ENCODE measurements at regions not wholly inside any gene's neighbourhood (a gene's known extent, or its start where the extent isn't known, plus 50 kb on each side); places are given as distances from the start of the nearest gene placed in this dataset.

GRCh38 chr3:163306405-163306804 lies 1771.9 kb downstream of the SI start:
- Histone ChIP-seq H3K79me2 (ENCODE audit: insufficient read depth, low read length) (no peaks in the 10 kb centered on the region), H3F3A (ENCODE audit: insufficient read depth, low read length) (no peaks in the 10 kb centered on the region), H3K27me3 (ENCODE audit: insufficient read depth, low read length) (no peaks in the 10 kb centered on the region), H3K9me3 (ENCODE audit: low read length) (no peaks in the 10 kb centered on the region), H2AFZ (ENCODE audit: low read length) (no peak overlapping the region), H3K4me2 (ENCODE audit: low read length) (no peak overlapping the region), H3K9ac (ENCODE audit: low read length) (no peak overlapping the region), H3K4me3 (ENCODE audit: low read depth, low read length, poor library complexity, severe bottlenecking) (no peak overlapping the region), H3K4me1 (ENCODE audit: insufficient read depth, low read length, severe bottlenecking) (no peaks in the 10 kb centered on the region), H3K9me2 (ENCODE audit: low read depth, low read length) (no peaks in the 10 kb centered on the region), H4K20me1 (ENCODE audit: insufficient read depth, low read length) (no peaks in the 10 kb centered on the region), H3K27ac (ENCODE audit: low read depth, low read length, poor library complexity, severe bottlenecking) (no peak overlapping the region), H3K36me3 (ENCODE audit: insufficient read depth, low read length) (no peaks in the 10 kb centered on the region)
- TF ChIP-seq CTCF (IDR thresholded peaks at IDR 0.05; ENCODE audit: low read length) (no peak), EZH2 (IDR thresholded peaks at IDR 0.05; ENCODE audit: borderline replicate concordance, low read length) (no peak)

GRCh38 chr3:163273694-163274093 lies 1777.1 kb downstream of the OTOL1 start:
- no peak overlapping the region for H3K4me3 ChIP-seq (ENCODE audit: low read depth, low read length, poor library complexity, severe bottlenecking)
- H3K36me3 ChIP-seq (ENCODE audit: insufficient read depth, low read length), result no peaks in the 10 kb centered on the region
- H3K4me1 ChIP-seq (ENCODE audit: insufficient read depth, low read length, severe bottlenecking), result no peaks in the 10 kb centered on the region
- TF ChIP-seq EZH2 (IDR thresholded peaks at IDR 0.05; ENCODE audit: borderline replicate concordance, low read length) (no peak), CTCF (IDR thresholded peaks at IDR 0.05; ENCODE audit: low read length) (no peak)
- no peaks in the 10 kb centered on the region for H3K9me3 ChIP-seq (ENCODE audit: low read length)
- no peaks in the 10 kb centered on the region; the same call in 1 of the 2 replicates for H4K20me1 ChIP-seq (ENCODE audit: insufficient read depth, low read length)
- no peak overlapping the region for H3K9ac ChIP-seq (ENCODE audit: low read length)
- no peaks in the 10 kb centered on the region for H3F3A ChIP-seq (ENCODE audit: insufficient read depth, low read length)
- no peaks in the 10 kb centered on the region for H3K9me2 ChIP-seq (ENCODE audit: low read depth, low read length)
- H3K27me3 ChIP-seq (ENCODE audit: insufficient read depth, low read length), result no peaks in the 10 kb centered on the region
- no peaks in the 10 kb centered on the region for H3K79me2 ChIP-seq (ENCODE audit: insufficient read depth, low read length)
- H3K27ac ChIP-seq (ENCODE audit: low read depth, low read length, poor library complexity, severe bottlenecking), result no peak overlapping the region
- H2AFZ ChIP-seq (ENCODE audit: low read length), result no peak overlapping the region
- no peak overlapping the region for H3K4me2 ChIP-seq (ENCODE audit: low read length)

- no peak overlapping the region for H3K4me3 ChIP-seq (ENCODE audit: low read depth, low read length, poor library complexity, severe bottlenecking)
- H3K36me3 ChIP-seq (ENCODE audit: insufficient read depth, low read length), result no peaks in the 10 kb centered on the region
- no peaks in the 10 kb centered on the region for H4K20me1 ChIP-seq (ENCODE audit: insufficient read depth, low read length)
- H3K4me1 ChIP-seq (ENCODE audit: insufficient read depth, low read length, severe bottlenecking), result no peaks in the 10 kb centered on the region
- no peak overlapping the region for H2AFZ ChIP-seq (ENCODE audit: low read length)
- no peaks in the 10 kb centered on the region for H3F3A ChIP-seq (ENCODE audit: insufficient read depth, low read length)
- H3K79me2 ChIP-seq (ENCODE audit: insufficient read depth, low read length), result no peaks in the 10 kb centered on the region
- no peak overlapping the region for H3K27ac ChIP-seq (ENCODE audit: low read depth, low read length, poor library complexity, severe bottlenecking)
- no peak for TF ChIP-seq CTCF (IDR thresholded peaks at IDR 0.05; ENCODE audit: low read length)
- TF ChIP-seq EZH2 (IDR thresholded peaks at IDR 0.05; ENCODE audit: borderline replicate concordance, low read length), result no peak
- no peaks in the 10 kb centered on the region for H3K9me3 ChIP-seq (ENCODE audit: low read length)
- no peaks in the 10 kb centered on the region for H3K9me2 ChIP-seq (ENCODE audit: low read depth, low read length)
- no peaks in the 10 kb centered on the region for H3K27me3 ChIP-seq (ENCODE audit: insufficient read depth, low read length)
- H3K9ac ChIP-seq (ENCODE audit: low read length), result no peak overlapping the region
- no peak overlapping the region for H3K4me2 ChIP-seq (ENCODE audit: low read length)
These were observed 1770.1 kb downstream of the OTOL1 start for GRCh38 chr3:163266731-163267130.
